Left colon (tissue), 2 donors: ENCODE measurements at regions not wholly inside any gene's neighbourhood (a gene's known extent, or its start where the extent isn't known, plus 50 kb on each side); places are given as distances from the start of the nearest gene placed in this dataset.

Source experiments
- ATAC-seq: fragments of 200-7000 bp; cut with Tn5 transposase; one replicate; pipeline ENCODE4 v1.9.1; 2020; ENCODE audit warnings: mild to moderate bottlenecking, moderate library complexity
- DNase-seq, 2 donors: peaks; one replicate each; pipeline ENCODE4 v3.0.0-alpha.2; 2020
- intact Hi-C, 2 donors: fragments of 100-400 bp; cut with DNase I in 1 of 2; cut with micrococcal nuclease in 1 of 2; formaldehyde crosslinking; loops; one replicate each; pipeline versions ENCODE4 v1.11.2 to v1.14.0; 2022; cut with DNase I, micrococcal nuclease
- donor health status: DM: no; HTN: no; CAD: no.
- donor health status: DM: yes; HTN: yes; CAD: no.

DNA sequence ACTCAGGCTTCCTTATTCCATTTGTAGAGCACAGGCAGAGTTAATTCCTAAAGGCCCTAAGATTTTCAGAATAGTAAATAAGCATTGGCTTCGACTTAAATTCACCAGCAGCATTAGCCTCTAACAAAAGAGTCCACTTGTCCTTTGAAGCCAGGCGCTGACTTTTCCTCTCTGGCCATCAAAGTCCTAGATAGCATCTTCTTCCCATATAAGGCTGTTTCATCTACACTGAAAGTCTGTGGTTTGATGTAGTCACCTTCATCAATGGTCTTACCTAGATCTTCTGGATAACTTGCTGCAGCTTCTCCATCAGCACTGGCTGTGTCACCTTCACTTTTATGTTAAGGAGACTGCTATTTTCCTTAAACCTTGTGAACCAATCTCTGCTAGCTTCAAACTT is 118.3 kb upstream of the SOX6 start:
- ATAC-seq, result no peak
- DNase-seq, result no peak
- intact Hi-C loops, result no loop called here

DNA sequence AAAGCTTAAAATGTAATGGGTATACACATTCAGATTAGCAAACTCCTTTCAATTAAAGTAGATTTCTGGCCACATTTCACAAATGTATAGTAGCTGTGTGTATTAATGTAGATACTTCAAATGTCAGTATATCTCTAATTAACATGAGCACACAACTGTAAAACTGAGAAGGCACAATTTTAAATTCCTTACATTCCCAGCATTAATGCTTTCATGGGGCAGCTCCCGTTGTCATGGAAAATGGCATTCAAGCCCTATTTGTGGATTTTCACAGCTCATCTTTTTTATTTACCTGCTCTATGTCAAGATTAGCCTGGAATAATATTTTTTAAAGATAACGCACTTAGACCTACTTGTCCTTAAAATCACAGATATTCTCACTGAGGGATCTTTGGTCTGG is 113.6 kb upstream of the SOX6 start:
- DNase-seq (no peak), ATAC-seq (no peak)
- intact Hi-C loops, result no loop called here

DNA sequence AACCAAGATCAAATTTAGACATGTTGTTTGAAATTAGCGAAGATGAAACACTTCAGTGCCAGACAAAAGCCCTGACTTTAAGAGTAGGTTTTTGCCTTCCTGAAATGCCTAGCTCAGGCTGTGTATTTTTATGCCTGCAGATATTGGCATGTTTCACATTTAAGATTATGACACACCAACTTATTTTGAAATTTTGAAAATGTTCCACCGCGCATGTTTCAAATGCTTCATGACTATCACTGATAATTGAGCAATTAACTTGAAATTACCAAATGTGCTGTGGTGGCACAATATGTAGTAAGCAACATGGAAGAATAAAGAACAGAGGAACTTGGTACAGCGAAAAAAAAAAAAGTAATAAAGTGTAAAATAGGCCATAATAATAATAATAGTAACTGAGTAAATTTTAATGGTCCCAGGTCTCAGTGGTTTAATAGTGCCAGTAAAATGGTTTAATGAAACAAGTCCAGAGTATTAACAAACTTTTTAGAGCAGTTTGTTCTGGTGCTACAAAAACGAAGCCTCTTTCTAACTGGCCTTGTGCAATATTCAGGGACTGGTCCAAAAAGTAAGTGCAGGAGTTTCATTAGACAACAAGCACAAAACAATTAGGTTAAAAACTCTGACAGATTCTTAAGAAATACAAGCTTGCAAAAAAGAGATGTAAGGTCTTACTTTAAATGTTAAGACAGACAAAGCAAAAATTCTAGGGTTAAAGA is 112.5 kb upstream of the SOX6 start:
- DNase-seq, result no peak
- intact Hi-C loops, result no loop called here
- no peak for ATAC-seq

DNA sequence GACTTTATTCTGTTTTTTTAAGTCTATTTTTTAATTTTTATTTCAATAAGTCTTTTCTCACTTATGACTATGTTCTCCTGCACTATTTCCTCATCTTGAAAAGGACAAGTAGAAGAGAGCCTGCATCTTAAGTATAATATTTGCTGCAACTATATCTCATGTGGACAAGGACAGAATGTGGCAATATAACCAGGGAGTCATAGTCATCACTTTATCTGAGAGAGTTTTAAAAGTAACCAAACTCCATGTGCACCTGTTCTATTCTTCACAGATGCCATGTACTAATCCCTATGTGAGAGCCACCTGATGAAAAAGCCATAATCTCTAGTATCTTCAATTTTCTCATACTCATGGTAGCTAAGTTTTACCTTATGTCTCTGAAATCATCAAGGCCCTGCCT is 104.2 kb upstream of the SOX6 start:
- intact Hi-C loops, result no loop called here
- ATAC-seq (no peak), DNase-seq (no peak)

DNA sequence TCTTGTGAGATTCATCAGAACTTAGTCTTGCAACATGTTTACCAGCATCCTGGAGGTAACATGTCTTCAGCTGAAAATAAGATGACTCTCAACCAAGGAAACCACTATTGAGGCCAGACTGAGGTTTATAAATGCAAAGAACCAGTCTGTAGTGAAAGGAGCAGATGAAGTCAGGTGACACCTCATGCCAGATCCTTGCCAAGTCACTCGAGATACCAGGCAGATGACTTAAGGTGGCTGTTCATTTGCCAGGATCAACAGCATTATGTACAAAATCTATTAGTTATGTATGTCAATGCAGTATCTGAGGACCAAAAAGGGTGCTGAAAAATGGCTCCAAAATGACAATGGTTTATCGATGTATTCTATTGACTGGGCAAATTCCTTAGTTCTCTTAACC is 100.0 kb upstream of the SOX6 start:
- DNase-seq (no peak), ATAC-seq (no peak)
- intact Hi-C loops, result no loop called here

DNA sequence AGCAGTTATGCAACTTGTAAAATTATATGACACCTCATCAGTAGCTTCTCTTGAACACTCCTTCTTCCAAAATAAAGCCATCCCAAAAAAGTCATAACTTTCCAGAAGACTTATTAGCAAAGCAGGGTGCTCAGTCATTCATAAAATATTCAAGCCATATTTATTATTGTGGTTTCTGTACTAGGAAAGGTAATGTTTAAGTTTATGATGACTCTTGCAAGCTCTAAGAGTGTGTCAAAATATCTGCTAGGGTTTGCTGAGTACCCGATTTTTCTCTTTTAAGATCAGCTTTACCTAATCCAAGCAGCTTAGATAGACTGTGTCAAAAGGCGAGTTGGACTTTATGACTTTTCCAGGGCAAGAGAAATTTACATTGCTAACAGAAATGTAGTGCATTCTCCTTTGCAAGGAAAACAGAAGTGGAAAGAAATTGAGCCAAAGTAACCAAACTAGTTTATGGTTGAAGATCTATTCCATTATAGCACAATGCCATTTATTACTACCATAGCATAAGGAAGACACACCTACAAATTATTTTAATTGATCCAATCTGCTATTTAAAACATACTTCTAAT is 98.0 kb upstream of the SOX6 start:
- intact Hi-C loops, result no loop called here
- ATAC-seq (peak; percentile 25), DNase-seq (no peak)

DNA sequence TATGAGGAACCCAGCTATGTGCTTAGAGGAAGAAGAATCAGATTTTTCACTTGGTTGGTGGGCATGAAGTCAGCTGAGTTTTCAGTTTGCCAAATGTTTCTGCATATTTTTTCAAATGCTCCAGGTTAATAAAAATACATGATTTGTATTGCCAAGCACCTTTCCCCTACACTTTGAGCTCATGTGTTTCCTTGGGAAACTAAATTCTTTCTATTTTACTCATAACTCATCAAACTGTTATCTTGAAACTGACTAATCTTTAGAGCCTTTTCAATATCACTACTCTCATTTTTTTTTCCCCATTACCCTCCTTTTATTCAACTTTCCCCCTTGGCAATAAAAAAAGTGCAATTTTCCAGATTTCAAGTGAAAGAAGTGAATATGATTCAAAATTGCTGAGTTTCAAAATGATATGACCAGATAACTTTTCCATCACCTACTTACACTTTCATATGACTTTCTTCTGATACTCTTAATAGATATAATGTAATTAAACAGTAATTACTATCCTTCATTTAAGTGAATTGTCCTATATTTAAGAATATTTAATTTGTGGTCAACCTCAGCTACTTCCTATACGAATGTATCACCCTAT is 91.9 kb upstream of the SOX6 start:
- DNase-seq (no peak), ATAC-seq (no peak)
- intact Hi-C loops, result no loop called here

DNA sequence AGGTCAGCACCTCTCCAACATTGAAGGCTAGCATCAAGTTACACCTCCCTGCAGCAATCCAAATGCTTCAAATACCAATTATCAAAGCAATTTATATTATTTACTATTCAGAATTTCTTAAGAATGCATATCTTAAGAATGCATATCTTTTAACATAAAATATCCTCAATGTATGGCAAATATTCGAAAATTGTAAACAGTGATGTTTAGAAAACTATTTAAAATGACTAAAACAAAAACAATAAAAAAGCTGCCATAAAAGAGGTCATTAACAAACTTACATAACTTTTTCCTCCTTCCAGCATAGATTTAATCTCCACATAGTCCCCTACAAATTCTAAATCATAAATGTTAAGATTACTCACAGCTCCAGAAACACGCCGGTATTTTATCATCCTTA is 85.1 kb upstream of the SOX6 start:
- ATAC-seq, result no peak
- no peak for DNase-seq
- intact Hi-C loops, result no loop called here

DNA sequence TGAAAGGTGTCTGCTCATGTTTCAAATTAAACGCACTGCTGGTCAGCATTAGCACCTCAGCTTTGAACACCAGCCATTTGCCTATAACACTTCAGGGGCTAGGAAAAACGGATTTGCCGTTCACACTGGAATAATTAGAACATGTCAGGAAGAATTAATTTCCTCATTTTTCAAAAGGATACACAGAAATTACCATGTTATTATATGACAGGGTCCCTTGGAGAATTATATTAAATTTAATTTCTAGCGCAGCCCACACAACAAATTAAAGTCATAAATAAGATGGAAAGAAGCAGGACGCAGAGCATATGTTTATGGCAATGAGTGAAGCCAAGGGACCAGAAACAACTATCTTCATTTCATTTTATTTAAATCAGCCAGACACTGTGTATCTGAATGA is 83.8 kb upstream of the SOX6 start:
- ATAC-seq (no peak), DNase-seq (no peak)
- intact Hi-C loops, result no loop called here

DNA sequence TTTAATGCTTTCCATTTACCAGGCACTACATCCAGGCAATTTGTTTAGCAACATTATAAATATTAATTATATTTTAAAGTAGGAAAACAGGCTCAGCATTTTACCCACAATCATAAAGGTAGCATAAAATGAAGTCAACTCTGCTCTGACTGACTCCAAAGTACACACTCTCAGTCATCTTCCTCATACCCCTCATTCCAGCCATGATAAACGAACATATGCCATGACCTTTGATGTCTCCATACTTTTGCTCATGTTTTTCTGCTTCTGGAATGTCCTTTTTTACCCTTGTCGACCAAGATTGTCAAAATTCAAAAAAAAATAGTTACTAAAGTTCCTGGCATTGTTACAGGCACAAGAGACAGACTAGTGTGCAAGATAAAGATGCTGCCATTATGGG is 77.7 kb upstream of the SOX6 start:
- intact Hi-C loops, result no loop called here
- no peak for ATAC-seq
- no peak for DNase-seq

DNA sequence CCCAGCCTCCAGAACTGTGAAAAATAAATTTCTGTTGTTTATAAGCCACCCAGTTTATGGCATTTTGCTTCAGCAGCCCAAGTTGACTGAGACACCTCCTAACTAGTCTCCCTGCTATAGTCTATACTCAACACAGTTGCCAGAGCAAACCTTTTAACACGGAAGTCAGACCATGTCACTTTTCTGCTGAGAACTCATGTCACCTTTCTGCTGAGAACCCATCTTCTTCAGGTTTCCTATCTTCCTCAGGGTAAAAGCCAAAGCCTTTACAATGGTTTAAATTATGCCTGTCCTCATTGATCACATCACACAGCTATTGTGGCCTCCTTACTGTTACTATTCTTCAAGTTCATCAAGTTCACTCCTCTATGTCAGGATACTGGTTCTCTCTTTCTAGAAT is 74.3 kb upstream of the SOX6 start:
- intact Hi-C loops, result no loop called here
- DNase-seq (no peak), ATAC-seq (no peak)

DNA sequence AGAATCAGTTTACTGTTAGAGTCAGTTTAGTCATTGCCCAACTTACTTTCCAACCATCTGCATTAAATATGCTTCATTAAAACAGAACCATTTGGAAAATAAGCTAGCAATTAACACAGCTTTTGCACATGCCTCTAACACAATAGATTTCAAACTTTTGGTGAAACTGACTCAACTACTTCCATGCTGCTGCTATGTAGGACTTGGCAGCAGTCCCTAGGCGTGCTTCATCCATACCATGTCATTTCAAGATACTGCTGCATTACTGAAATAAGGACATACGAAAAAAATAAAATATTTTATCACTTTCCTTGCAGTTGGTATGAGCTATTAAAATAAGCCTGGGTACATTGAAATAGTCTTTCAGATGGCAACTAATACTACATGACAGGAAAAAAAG is 65.5 kb upstream of the SOX6 start:
- no peak for ATAC-seq
- intact Hi-C loops, result no loop called here
- DNase-seq, result no peak

DNA sequence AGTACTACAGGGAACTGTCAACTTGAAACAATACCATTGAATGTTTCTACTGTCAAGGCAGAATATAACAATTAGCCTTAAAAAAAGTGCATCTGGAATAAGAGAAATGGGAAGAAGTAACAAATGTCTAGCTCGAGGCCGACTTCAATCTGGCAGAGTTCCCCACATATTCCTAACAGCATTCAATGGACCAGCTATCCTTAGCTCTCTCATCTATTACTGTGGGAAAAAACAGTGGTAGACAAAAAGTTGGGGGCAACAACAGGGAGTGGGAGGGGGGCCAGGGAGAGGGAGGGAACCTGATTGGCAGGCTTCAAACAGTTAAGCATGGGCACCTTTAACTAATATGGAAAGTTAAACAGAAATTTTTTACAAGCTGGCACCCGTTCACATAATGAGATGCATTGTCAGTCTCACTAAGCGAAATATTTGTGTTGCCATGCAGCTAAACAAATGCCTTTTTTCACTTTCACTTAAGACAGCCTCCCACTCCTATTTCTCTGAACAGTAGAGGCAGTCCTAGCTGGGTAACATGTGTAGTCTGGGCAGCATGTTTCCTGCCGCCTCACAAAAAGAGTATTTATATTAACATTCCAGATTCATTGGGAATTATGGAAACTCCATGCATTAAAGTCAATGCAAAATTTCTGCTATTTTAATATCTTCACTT is 62.2 kb upstream of the SOX6 start:
- no peak for ATAC-seq

DNA sequence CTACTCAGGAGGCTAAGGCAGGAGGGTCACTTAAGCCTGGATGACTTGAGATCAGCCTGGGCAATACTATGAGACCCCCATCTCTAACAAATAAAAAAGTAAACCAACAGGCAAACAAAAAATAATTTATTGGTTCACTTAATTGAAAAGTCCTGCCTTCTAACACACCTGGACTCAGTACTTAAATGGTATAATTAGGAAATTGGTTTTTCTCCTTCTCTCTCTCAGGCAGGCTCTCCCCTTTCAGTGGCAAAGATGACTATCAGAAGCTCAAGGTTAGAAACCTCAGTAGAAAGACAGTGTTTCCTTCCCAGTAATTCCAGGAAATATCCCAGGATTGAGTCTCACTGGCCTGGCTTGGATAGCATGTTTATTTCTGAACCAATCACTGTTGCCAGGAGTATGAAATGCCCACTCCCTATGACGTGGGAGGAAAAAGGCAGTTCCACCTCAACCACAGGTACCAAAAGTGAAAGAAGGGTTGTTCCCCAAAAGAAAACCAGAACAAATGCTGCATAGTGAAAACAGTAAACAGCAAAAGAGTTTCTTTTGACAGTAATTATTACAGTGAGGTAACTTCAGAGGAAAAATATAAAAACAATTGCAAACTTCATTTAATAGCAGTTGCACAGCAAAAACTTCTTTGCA is 56.3 kb upstream of the SOX6 start:
- no peak for ATAC-seq
- no peak for DNase-seq
- intact Hi-C loops, result no loop called here

More for the DNA sequence above, 62.2 kb upstream of the SOX6 start:
- no peak for DNase-seq
- intact Hi-C loops, result no loop called here

DNA sequence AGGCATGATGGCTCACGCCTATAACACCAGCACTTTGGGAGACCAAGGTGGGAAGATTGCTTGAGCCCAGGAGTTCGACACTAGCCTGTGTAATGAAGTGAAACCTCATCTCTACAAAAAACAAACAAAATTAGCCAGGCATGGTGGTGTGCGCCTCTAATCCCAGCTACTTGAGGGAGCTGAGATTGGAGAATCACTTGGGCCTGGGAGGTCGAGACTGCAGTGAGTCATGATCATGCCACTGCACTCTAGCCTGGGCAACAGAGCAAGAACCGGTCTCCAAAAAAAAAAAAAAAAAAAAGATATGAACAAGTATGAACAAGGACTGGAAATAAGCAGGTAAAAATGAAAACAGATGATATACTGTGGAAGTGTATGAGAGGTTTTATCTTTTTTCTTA is 54.1 kb upstream of the SOX6 start:
- intact Hi-C loops, result no loop called here
- ATAC-seq (no peak), DNase-seq (no peak)

DNA sequence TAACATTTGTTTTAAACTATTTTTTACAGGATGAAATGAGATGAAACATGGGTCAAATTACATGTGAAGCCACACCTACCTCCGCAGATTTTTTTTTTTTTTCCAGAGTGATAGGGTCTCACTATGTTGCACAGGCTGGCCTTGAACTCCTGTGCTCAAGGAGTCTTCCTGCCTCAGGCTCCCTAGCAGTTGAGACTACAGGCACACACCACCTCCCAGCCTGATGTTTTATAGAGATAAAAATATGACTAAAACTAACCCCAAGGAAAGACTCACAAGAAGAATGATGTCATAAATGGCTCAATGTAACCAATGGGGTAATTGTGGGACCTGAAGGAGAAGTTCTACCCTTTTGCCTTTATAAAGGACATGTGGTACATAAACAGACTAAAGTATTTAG is 52.3 kb upstream of the SOX6 start:
- no peak for ATAC-seq
- intact Hi-C loops, result no loop called here
- no peak for DNase-seq

DNA sequence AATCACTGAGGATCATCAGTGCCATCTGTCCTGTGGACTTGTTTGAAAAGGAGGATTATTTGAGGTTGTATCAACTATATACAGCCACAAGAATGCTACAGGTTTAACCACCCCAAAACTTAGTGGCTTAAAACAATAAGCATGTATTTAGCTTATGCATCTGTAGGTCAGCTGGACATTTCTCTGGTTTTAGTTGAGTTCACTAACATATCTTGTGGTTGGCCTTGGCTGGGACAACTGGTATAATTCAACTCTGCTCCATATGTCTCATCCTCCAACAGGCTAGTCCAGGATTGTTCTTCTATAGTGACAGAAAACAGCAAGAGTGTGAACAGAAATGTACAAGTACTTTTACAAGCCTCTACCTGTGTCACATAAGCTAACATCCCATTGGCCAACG is 49.9 kb upstream of the SOX6 start:
- intact Hi-C loops, result no loop called here
- ATAC-seq, result no peak
- no peak for DNase-seq
